Upper lobe of left lung (tissue), 4 donors: ENCODE measurements at regions not wholly inside any gene's neighbourhood (a gene's known extent, or its start where the extent isn't known, plus 50 kb on each side); places are given as distances from the start of the nearest gene placed in this dataset.

Experiments used
- CTCF ChIP-seq, 6 experiments: fragments of 450-650 bp in 4 of 6; fragments of 200-600 bp in 2 of 6; sonication (generic) in 2 of 6; IDR thresholded peaks; one replicate each; pipeline ENCODE4 v1.5.1; 2016 to 2019; ENCODE audit warnings: antibody characterized with exemption in 6 of 6
- EP300 ChIP-seq, 4 donors: sonication (generic); formaldehyde crosslinking; IDR thresholded peaks; one replicate each; pipeline ENCODE4 v1.5.1; 2017; ENCODE audit warnings: antibody characterized with exemption in 4 of 4, control low read depth in 2 of 4
- POLR2A ChIP-seq, 4 donors: fragments of 450-650 bp; IDR thresholded peaks; one replicate each; pipeline ENCODE4 v1.5.1; 2016 to 2017; ENCODE audit warnings: antibody characterized with exemption in 4 of 4, mild to moderate bottlenecking in 2 of 4
- POLR2AphosphoS5 ChIP-seq, 2 donors: sonication (generic); formaldehyde crosslinking; IDR thresholded peaks; one replicate each; pipeline ENCODE4 v1.5.1; 2017; ENCODE audit warnings: antibody characterized with exemption in 2 of 2

GRCh38 chr3:124602980-124603627 is 127.1 kb upstream of the UMPS start:
- no peak for TF ChIP-seq POLR2AphosphoS5 (IDR thresholded peaks at IDR 0.05)
- no peak for TF ChIP-seq CTCF (IDR thresholded peaks at IDR 0.05)
- no peak for TF ChIP-seq EP300 (IDR thresholded peaks at IDR 0.05)
- no peak for TF ChIP-seq POLR2A (IDR thresholded peaks at IDR 0.05)
